ENCODE measurements at regions not wholly inside any gene's neighbourhood (a gene's known extent, or its start where the extent isn't known, plus 50 kb on each side); places are given as distances from the start of the nearest gene placed in this dataset.
A peak's percentile ranks its signal among the peaks of the same experiment; 100 is the strongest.

DNA sequence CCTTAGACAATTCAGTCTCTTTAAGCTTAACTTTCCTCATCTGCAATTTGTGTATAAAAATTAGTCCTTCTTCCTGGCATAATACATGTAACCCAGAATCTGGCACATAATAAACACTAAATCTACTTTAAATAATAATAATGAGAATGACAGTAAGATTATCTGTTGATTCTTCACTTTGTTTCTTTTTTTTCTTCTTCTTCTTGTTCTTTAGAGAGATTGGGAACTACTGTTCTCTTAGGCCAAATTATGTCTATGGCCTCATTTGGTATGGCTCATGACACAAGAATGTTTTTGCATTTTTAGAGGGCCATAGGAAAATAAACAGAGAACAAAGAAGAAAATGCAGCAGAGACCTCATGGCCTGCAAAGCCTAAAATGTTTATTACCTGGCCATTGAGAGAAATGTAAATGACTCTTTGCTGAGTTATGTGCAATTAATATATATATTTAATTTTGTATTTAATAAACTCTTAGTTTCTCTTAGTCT is 275.8 kb downstream of the SLC6A15 start:
- in situ Hi-C loops (cut with HindIII; ENCODE audit: low pct_ligation_motif_present, low sequenced_read_pairs), result no loop called here
- peak; percentile 41 for DNase-seq

DNA sequence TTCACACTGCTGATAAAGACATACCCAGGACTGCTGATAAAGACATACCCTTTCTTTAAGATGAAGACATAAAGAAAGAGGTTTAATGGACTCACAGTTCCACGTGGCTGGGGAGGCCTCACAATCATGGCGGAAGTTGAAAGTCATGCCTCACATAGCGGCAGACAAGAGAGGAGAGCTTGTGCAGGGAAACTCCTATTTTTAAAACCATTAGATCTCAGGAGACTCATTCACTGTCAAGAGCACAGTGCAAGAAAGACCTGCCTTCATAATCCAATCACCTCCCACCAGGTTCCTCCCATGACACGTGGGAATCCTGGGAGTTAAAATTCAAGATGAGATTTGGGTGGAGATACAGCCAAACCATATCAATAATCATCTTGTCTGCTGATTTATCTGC is 278.1 kb downstream of the SLC6A15 start:
- no peak for DNase-seq
- Histone ChIP-seq H3K27me3 (replicated peaks) (no peaks in the 10 kb centered on the region), H3K36me3 (replicated peaks) (no peaks in the 10 kb centered on the region), H3K4me3 (ENCODE audit: low read depth, low read length) (no peak overlapping the region), H3K27ac (no peak overlapping the region)
- in situ Hi-C loops (cut with HindIII; ENCODE audit: low pct_ligation_motif_present, low sequenced_read_pairs), result no loop called here
- TF ChIP-seq, protein P1, sequence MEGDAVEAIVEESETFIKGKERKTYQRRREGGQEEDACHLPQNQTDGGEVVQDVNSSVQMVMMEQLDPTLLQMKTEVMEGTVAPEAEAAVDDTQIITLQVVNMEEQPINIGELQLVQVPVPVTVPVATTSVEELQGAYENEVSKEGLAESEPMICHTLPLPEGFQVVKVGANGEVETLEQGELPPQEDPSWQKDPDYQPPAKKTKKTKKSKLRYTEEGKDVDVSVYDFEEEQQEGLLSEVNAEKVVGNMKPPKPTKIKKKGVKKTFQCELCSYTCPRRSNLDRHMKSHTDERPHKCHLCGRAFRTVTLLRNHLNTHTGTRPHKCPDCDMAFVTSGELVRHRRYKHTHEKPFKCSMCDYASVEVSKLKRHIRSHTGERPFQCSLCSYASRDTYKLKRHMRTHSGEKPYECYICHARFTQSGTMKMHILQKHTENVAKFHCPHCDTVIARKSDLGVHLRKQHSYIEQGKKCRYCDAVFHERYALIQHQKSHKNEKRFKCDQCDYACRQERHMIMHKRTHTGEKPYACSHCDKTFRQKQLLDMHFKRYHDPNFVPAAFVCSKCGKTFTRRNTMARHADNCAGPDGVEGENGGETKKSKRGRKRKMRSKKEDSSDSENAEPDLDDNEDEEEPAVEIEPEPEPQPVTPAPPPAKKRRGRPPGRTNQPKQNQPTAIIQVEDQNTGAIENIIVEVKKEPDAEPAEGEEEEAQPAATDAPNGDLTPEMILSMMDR (IDR thresholded peaks at IDR 0.05; ENCODE audit: low read depth, low read length, missing control alignments), result no peak

More for the DNA sequence above, 275.8 kb downstream of the SLC6A15 start:
- no peaks in the 10 kb centered on the region for H3K36me3 ChIP-seq (replicated peaks)
- no peak overlapping the region for H3K27ac ChIP-seq
- H3K27me3 ChIP-seq (replicated peaks), result no peaks in the 10 kb centered on the region
- H3K4me3 ChIP-seq (ENCODE audit: low read depth, low read length), result no peak overlapping the region
- TF ChIP-seq, protein P1 (IDR thresholded peaks at IDR 0.05; ENCODE audit: low read depth, low read length, missing control alignments), result no peak

DNA sequence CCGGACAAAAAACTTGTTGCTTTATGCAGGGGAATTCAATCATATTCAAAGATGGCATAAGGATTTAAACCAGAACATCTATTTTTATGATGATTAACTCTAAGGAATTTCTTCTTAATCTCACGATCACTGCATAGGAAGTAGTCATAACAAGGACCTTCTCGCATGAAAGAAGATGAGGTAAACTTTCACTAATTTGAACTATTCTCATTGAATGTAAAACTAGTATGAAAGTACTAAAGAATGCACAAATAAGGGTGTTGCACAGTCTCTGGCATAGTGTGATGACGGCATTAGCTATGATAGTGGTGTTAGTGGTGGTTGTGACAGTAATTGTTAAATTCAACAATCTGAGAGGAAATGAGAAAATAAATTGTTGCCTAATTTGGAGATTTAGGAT is 280.0 kb downstream of the SLC6A15 start:
- Histone ChIP-seq H3K27me3 (replicated peaks) (no peaks in the 10 kb centered on the region), H3K27ac (no peak overlapping the region), H3K36me3 (replicated peaks) (no peaks in the 10 kb centered on the region), H3K4me3 (ENCODE audit: low read depth, low read length) (no peak overlapping the region)
- no peak for DNase-seq
- TF ChIP-seq, protein P1 (IDR thresholded peaks at IDR 0.05; ENCODE audit: low read depth, low read length, missing control alignments), result no peak
- in situ Hi-C loops (cut with HindIII; ENCODE audit: low pct_ligation_motif_present, low sequenced_read_pairs), result no loop called here

DNA sequence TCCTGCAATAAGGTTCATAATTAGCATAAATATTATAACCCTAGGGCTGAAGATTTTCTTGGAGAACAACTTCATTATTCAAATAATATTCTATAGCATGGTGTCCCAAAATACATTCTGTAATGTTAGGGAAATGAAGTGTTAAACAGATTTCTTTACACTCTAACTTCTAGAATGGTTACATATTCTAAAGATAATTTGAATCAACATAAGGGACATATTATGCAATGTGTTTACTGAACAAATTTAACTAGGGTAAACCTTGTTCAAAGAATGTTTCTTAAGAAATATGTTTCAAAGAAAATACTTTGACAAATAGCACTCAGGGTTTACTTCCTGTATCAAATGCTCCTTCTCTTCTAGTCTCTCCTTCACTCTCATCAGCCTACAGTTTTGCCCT is 281.6 kb downstream of the SLC6A15 start:
- no peaks in the 10 kb centered on the region for H3K27me3 ChIP-seq (replicated peaks)
- TF ChIP-seq, protein P1 (IDR thresholded peaks at IDR 0.05; ENCODE audit: low read depth, low read length, missing control alignments), result no peak
- in situ Hi-C loops (cut with HindIII; ENCODE audit: low pct_ligation_motif_present, low sequenced_read_pairs), result no loop called here

DNA sequence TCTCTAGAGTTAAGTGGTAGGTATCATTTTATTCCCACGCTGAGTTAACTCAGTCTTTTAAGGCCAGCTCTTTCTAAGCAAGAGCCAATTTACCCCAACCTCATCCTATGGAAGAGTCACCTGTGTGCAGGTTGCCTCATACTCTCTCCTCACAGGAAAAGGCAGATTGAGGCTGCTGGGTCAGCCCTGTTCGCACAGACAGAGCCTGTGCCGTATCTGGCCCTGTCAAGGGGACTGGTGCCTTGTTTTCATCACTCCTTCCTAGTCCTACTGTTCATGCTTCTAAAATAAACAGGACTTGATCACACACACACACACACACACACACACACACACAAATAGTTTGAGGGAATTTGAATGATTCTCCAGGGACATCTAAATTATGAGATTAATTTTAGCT is 285.0 kb downstream of the SLC6A15 start:
- H3K27ac ChIP-seq, result no peak overlapping the region
- H3K27me3 ChIP-seq (replicated peaks), result no peaks in the 10 kb centered on the region
- TF ChIP-seq, protein P1 (IDR thresholded peaks at IDR 0.05; ENCODE audit: low read depth, low read length, missing control alignments), result no peak
- in situ Hi-C loops (cut with HindIII; ENCODE audit: low pct_ligation_motif_present, low sequenced_read_pairs), result no loop called here
- DNase-seq, result no peak
- H3K36me3 ChIP-seq (replicated peaks), result no peaks in the 10 kb centered on the region
- H3K4me3 ChIP-seq (ENCODE audit: low read depth, low read length), result no peak overlapping the region

More for the DNA sequence above, 281.6 kb downstream of the SLC6A15 start:
- Histone ChIP-seq H3K36me3 (replicated peaks) (no peaks in the 10 kb centered on the region), H3K27ac (no peak overlapping the region), H3K4me3 (ENCODE audit: low read depth, low read length) (no peak overlapping the region)
- DNase-seq, result no peak

DNA sequence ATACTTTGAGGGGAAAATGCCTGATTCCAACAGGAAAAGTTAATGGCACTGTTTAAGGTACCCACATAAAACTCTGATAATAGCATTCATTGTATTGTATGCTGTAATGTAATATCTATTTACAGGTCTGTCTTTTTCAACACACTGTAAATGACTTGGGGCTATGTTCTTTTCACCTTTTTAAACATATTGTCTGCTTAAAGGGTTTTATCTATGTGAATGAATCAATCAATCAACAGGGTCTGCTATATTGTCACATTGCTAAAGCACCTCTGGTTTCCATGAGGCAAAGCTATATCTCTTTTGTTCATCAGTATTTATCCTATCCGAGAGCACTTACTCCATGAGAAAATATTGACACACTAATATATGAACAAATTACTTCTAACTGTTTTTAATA is 288.0 kb downstream of the SLC6A15 start:
- in situ Hi-C loops (cut with HindIII; ENCODE audit: low pct_ligation_motif_present, low sequenced_read_pairs), result no loop called here
- TF ChIP-seq, protein P1 (IDR thresholded peaks at IDR 0.05; ENCODE audit: low read depth, low read length, missing control alignments), result no peak
- H3K27me3 ChIP-seq (replicated peaks), result no peaks in the 10 kb centered on the region
- no peaks in the 10 kb centered on the region for H3K36me3 ChIP-seq (replicated peaks)
- no peak overlapping the region for H3K4me3 ChIP-seq (ENCODE audit: low read depth, low read length)
- no peak for DNase-seq
- no peak overlapping the region for H3K27ac ChIP-seq
